Sigmoid colon (tissue), 6 donors: ENCODE measurements at regions not wholly inside any gene's neighbourhood (a gene's known extent, or its start where the extent isn't known, plus 50 kb on each side); places are given as distances from the start of the nearest gene placed in this dataset.

Experiments
- DNase-seq: peaks from one replicate; pipeline ENCODE4 v3.0.0-alpha.2; 2019
- H3K27ac ChIP-seq, 4 donors: fragments of 200-600 bp; sonication (generic); one replicate each; pipeline ENCODE4 v1.5.1; 2016 to 2019; ENCODE audit warnings: mild to moderate bottlenecking in 1 of 4
- H3K27me3 ChIP-seq, 3 donors: fragments of 200-600 bp; sonication (generic); one replicate each; pipeline ENCODE4 v1.5.1; 2019; ENCODE audit warnings: mild to moderate bottlenecking in 1 of 3
- H3K36me3 ChIP-seq, 4 donors: fragments of 200-600 bp; sonication (generic); one replicate each; pipeline ENCODE4 v1.5.1; 2016 to 2019
- H3K4me1 ChIP-seq, 4 donors: fragments of 200-600 bp; sonication (generic); one replicate each; pipeline ENCODE4 v1.5.1; 2017 to 2019
- H3K4me3 ChIP-seq, 4 donors: fragments of 200-600 bp; sonication (generic); one replicate each; pipeline ENCODE4 v1.5.1; 2017 to 2019; ENCODE audit warnings: mild to moderate bottlenecking in 2 of 4, moderate library complexity in 1 of 4
- H3K9me3 ChIP-seq, 4 donors: fragments of 200-600 bp in 3 of 4; sonication (generic) in 3 of 4; one replicate each; pipeline versions ENCODE4 v1.5.1 to v1.6.1; 2013 to 2019
- EP300 ChIP-seq, 4 donors: sonication (generic); formaldehyde crosslinking; IDR thresholded peaks; one replicate each; pipeline ENCODE4 v1.6.1; 2017; ENCODE audit warnings: antibody characterized with exemption in 4 of 4
- POLR2A ChIP-seq, 2 donors: fragments of 450-650 bp; IDR thresholded peaks; one replicate each; pipeline ENCODE4 v1.6.1; 2016; ENCODE audit warnings: antibody characterized with exemption in 2 of 2, mild to moderate bottlenecking in 2 of 2, moderate library complexity in 2 of 2
- POLR2AphosphoS5 ChIP-seq, 4 donors: sonication (generic); formaldehyde crosslinking; IDR thresholded peaks; one replicate each; pipeline ENCODE4 v1.6.1; 2017; ENCODE audit warnings: antibody characterized with exemption in 4 of 4
- WGBS, 2 donors: extraction: QIAGEN DNeasy Blood & Tissue Kit; methylation state at CpG; one replicate each; pipeline ENCODE4 v1.1.7; 2013; 5-methylcytosine and 5-hydroxymethylcytosine counted together
- intact Hi-C: fragments of 100-400 bp; cut with DNase I; formaldehyde crosslinking; loops from one replicate; pipeline ENCODE4 v1.15.1; 2023
- TF ChIP-seq, protein P1 (sequence below), 4 experiments: fragments of 450-650 bp in 3 of 4; fragments of 200-600 bp in 1 of 4; IDR thresholded peaks; one replicate each; pipeline ENCODE4 v1.5.1; 2016 to 2019; ENCODE audit warnings: antibody characterized with exemption in 4 of 4, mild to moderate bottlenecking in 3 of 4, moderate library complexity in 2 of 4
- donor health status: healthy with polysubstance abuse.
- donor health status: healthy.

DNA sequence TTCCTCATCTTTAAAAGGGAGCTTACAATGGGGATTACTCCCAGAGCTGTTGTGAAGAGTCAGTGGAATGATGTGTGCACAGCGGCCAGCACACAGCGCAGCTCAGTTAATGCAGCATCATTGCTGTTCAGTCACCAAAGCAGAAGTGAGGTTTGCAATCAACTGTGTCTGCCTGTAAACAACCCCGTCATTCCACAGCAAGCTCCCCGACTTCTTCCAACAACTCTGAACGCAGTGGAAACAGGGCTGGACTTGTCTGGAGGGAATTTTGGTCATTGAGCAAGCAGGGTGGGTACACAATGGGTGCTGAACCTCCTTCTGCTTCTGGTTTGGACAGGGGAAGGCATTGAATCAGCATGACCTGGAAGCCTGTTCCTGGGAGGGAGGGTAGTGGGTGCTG lies 347.4 kb downstream of the PTPRU start:
- TF ChIP-seq POLR2AphosphoS5 (IDR thresholded peaks at IDR 0.05) (no peak), POLR2A (IDR thresholded peaks at IDR 0.05) (no peak), EP300 (IDR thresholded peaks at IDR 0.05) (no peak)
- TF ChIP-seq, protein P1, sequence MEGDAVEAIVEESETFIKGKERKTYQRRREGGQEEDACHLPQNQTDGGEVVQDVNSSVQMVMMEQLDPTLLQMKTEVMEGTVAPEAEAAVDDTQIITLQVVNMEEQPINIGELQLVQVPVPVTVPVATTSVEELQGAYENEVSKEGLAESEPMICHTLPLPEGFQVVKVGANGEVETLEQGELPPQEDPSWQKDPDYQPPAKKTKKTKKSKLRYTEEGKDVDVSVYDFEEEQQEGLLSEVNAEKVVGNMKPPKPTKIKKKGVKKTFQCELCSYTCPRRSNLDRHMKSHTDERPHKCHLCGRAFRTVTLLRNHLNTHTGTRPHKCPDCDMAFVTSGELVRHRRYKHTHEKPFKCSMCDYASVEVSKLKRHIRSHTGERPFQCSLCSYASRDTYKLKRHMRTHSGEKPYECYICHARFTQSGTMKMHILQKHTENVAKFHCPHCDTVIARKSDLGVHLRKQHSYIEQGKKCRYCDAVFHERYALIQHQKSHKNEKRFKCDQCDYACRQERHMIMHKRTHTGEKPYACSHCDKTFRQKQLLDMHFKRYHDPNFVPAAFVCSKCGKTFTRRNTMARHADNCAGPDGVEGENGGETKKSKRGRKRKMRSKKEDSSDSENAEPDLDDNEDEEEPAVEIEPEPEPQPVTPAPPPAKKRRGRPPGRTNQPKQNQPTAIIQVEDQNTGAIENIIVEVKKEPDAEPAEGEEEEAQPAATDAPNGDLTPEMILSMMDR (IDR thresholded peaks at IDR 0.05): no peak
- peaks cover 0 to 16% (median 0%) of the 10 kb centered on the region in 3 donors for H3K27me3 ChIP-seq
- H3K4me3 ChIP-seq: no peak overlapping the region

DNA sequence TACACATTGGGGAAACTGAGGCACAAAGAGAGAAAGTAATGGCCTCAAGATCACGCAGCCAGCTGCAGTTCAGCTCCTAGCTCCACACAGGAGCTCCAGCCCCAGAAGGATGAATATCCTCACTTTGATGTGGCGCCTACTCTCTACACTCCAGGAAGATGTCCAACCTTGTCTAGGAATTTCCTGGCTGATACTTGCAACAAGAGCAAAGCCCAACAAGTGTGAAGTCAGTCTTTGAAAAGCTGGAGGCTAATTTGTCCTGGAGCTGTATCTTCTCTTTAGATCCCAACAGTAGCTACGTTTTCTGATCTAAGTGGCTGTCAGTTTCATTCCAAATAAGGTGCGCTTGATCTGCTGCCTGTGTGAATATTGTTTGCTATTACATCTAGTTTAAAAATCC lies 344.9 kb downstream of the PTPRU start:
- Histone ChIP-seq H3K36me3 (no peaks in the 10 kb centered on the region), H3K27me3 (peaks cover 0 to 16% (median 0%) of the 10 kb centered on the region in 3 donors), H3K9me3 (no peaks in the 10 kb centered on the region), H3K4me3 (no peak overlapping the region), H3K27ac (no peak overlapping the region), H3K4me1 (no peaks in the 10 kb centered on the region)
- no peak for DNase-seq
- WGBS, 2 donors: 84 to 87% methylated on average over 4 of the region's 4 CpGs
- TF ChIP-seq EP300 (IDR thresholded peaks at IDR 0.05): no peak
- TF ChIP-seq POLR2A (IDR thresholded peaks at IDR 0.05): no peak
- no peak for TF ChIP-seq POLR2AphosphoS5 (IDR thresholded peaks at IDR 0.05)
- TF ChIP-seq, protein P1 (IDR thresholded peaks at IDR 0.05): no peak
- intact Hi-C loops: no loop called here

More for the DNA sequence above, 347.4 kb downstream of the PTPRU start:
- Histone ChIP-seq H3K36me3 (no peaks in the 10 kb centered on the region), H3K4me1 (no peaks in the 10 kb centered on the region), H3K9me3 (no peaks in the 10 kb centered on the region), H3K27ac (no peak overlapping the region)
- 58 to 67% methylated on average over 5 of the region's 5 CpGs for WGBS, 2 donors
- no peak for DNase-seq
- intact Hi-C loops: no loop called here

DNA sequence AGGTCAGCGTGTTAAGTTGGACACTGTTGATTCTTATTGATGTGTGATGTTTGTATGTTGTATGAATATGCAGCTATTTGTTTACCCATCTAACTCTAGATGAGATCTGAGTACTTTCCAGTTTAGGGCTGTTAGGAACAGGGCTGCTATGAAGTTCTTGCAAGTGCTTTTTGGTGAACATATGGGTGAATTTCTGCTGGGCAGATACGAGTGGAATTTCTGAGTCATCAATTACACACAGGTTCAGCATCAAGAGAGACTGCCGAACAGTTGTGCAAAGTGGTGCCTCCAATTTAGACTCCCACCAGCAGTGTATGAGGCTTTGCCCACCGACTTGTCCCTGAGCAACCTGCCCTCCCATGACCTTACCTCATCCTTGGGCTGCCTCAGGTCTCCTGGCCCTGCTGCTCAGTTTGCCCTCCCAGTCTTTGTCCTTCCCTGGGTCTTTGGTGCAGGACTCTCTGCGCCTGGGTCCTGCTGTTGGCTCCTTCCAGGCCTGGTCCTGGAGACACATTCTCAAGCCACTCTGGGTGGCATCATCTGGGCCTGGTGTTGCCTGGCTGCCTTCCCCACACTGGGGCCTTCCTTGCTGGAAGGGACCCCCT lies 343.6 kb downstream of the PTPRU start:
- no peak for TF ChIP-seq POLR2A (IDR thresholded peaks at IDR 0.05)
- no peak for TF ChIP-seq POLR2AphosphoS5 (IDR thresholded peaks at IDR 0.05)
- DNase-seq: no peak
- Histone ChIP-seq H3K4me1 (no peaks in the 10 kb centered on the region), H3K36me3 (no peaks in the 10 kb centered on the region), H3K4me3 (no peak overlapping the region), H3K9me3 (no peaks in the 10 kb centered on the region), H3K27ac (no peak overlapping the region), H3K27me3 (peaks cover 0 to 10% (median 6%) of the 10 kb centered on the region in 3 donors)
- intact Hi-C loops: no loop called here
- WGBS, 2 donors: 63 to 81% methylated on average over 5 of the region's 5 CpGs

DNA sequence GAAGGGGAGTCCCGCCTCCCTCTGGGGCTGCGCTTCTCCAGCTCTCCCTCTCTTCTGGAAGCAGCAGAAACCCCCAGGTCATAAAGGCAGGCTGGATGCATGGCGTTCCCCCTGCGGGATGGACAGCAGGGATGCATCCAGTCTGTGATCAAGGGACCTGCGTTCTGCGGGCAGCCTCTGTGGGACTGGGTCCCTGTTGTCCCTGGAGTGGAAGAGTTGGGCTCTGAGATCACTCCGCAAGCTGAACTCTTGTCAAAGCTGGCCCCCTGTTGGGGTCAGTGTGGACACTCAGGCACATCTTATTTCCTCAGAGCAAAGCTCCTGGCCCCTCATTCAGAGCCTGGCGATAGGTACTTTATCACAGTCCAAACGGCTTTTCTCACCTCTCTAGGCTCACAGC lies 341.2 kb downstream of the PTPRU start:
- WGBS, 2 donors: 58 to 59% methylated on average over 9 of the region's 9 CpGs
- no peaks in the 10 kb centered on the region for H3K4me1 ChIP-seq
- no peaks in the 10 kb centered on the region for H3K9me3 ChIP-seq
- TF ChIP-seq, protein P1 (IDR thresholded peaks at IDR 0.05): no peak
- TF ChIP-seq POLR2A (IDR thresholded peaks at IDR 0.05) (no peak), EP300 (IDR thresholded peaks at IDR 0.05) (no peak), POLR2AphosphoS5 (IDR thresholded peaks at IDR 0.05) (no peak)
- no peaks in the 10 kb centered on the region for H3K36me3 ChIP-seq
- H3K27me3 ChIP-seq: peaks cover 0 to 7% (median 5%) of the 10 kb centered on the region in 3 donors
- H3K27ac ChIP-seq: no peak overlapping the region
- intact Hi-C loops: no loop called here
- H3K4me3 ChIP-seq: no peak overlapping the region
- DNase-seq: no peak

DNA sequence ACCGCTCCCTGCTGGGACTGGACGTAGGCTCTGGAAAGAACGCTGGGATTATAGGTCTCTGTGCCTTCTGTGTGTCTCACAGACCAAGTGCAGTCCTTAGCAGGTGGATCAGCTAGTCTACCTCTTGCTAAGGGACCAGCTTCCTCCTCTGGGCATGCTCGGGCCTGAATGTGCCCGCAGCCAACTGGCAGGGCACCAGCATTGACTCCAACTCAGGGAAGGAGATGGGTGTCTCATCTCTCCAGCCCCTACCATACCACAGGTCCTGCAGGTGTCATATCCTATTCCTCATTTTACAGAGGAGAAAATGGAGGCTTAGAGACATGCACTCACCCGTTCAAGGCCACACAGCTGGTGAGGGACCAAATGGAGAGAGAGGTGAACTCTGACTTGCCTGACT lies 340.2 kb downstream of the PTPRU start:
- Histone ChIP-seq H3K9me3 (no peaks in the 10 kb centered on the region), H3K4me3 (no peak overlapping the region), H3K27me3 (peaks cover 0 to 7% (median 0%) of the 10 kb centered on the region in 3 donors), H3K4me1 (no peaks in the 10 kb centered on the region), H3K27ac (no peak overlapping the region), H3K36me3 (no peaks in the 10 kb centered on the region)
- 69 to 88% methylated on average over 6 of the region's 6 CpGs for WGBS, 2 donors
- no peak for DNase-seq
- intact Hi-C loops: no loop called here
- TF ChIP-seq POLR2AphosphoS5 (IDR thresholded peaks at IDR 0.05) (no peak), EP300 (IDR thresholded peaks at IDR 0.05) (no peak), POLR2A (IDR thresholded peaks at IDR 0.05) (no peak)
- TF ChIP-seq, protein P1 (IDR thresholded peaks at IDR 0.05): no peak
